Non-pigmented ciliary epithelial cell (primary cell): ENCODE measurements at regions not wholly inside any gene's neighbourhood (a gene's known extent, or its start where the extent isn't known, plus 50 kb on each side); places are given as distances from the start of the nearest gene placed in this dataset.
A peak's percentile ranks its signal among the peaks of the same experiment; 100 is the strongest.

Experiments
- DNase-seq: peaks from one replicate; pipeline ENCODE4 v3.0.0-alpha.2; 2010; ENCODE audit warnings: low read depth

DNA sequence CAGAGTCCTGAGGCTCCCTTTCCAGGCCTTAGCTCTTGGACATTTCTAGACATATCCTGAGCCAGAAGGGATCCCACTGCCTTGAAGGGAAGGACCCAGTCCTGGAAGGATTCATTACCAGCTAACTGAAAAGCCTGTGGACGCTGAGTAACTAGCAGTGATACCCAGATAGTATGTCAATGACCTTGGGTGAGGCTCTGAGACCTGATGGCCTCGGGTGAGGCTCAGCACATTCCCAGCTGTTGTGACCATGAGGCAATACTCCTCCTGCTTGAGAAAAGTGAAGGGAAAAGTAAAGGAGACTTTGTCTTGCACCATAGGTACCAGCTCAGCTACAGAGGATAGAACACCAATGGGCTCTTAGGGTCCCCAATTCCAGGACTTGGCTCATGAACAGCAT lies 268.1 kb downstream of the DKK2 start:
- no peak for DNase-seq

DNA sequence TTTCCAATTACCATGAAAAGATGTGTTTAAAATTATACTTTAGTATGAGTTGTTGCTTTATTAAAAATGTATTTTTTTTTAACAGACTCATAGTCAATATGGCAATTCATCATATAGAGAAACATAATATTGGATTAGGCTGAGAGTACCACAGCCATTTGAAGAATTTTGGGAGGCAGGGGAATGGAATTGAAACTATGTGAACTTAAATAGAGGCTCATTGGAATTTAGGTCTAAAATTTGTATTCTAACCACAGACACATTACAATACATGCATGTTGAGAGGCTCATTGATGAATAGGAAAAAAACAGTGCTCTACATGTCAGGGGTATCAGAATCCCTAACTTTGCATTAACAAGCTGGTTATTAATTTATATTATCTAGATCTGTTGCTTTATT lies 269.6 kb downstream of the DKK2 start:
- DNase-seq, result peak; percentile 38

DNA sequence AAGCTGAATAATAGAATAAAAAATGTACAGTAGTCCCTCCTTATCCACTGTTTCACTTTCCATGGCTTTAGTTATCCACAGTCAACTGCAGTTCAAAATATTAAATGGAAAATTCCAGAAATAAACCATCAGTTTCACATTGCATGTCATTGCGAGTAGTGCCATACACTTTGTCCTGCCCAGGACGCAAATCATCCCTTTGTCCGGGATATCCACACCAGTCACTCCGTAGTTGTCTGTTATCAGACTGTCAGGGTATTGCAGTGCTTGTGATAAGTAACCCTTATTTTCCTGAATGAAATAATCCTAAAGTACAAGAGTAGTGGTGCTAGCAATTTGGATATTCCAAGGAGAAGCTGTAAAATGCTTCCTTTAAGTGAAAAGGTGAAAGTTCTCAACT lies 271.3 kb downstream of the DKK2 start:
- DNase-seq, result no peak

DNA sequence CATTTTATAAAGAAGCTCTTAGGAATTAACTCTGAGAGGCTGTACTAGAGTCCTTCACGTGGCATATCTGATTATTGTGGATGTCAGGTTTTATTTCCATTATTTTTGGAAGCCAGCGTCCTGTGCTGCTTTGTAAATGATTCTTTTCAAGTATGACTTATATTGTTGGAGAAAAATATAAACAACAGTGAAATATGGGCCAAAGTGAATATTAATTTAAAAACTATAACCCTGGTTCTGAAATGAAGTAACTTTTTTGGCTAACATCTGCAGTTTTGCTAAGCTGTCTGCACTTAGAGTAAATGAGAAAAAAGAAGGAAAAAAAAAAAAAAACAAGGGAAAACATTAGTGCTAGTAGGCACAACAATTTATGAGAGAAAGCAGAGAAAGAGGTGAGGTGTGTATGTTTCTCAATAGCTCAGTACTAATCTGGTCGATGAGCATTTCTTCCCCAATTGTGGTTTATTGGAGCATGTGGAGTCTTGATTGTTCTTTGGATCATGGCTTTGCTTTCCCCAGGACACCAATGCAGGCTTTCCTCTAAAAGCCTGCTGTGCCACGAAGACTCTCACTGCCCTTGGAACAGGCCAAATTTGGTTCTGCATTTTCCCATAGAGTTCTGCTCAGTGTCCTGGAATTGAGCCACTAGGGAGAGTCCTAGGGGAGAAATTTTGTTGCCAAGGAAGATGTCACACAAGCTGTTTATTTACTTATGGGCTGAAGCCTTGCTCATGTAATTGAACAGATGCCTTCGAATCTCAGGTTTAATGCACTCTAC lies 273.3 kb downstream of the DKK2 start:
- DNase-seq, result no peak

DNA sequence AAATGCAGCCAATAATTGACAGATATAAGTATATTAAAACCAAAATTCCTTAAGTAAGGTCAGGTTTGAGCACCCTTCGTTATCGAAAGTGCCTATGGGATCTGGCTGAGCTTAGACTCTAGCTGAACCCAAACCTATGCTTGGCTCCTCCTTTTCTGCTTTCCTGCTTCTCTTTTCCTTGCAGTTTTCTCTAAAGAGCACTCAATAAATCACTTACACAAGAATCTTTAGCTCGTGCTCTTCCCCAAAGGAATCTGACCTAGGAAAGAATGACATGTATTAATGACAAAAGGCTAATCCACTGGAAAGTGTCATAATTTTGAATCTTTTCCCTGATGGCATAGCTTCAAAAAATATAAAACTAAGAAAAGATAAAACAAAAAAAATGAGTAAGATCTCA lies 282.7 kb downstream of the DKK2 start:
- DNase-seq, result no peak

DNA sequence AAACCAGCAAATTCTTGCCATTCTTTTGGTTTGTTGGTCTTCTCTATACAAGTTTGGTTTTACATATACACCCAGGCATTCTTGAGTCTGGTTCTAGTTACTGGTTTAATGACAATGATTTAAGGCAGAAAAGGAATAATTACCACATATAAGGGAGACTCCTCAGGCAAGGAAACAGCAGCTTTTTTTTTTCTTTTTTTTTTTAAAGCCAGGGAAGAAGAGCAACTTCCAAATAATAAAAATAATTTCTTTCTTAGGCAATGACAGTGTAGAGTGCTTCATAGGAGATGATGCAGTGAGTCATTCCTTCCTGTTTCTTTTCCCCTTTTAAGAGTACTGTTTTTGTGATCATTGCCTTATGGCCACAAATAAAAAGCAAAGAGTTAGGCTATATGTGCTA lies 289.7 kb downstream of the DKK2 start:
- DNase-seq, result peak; percentile 18

DNA sequence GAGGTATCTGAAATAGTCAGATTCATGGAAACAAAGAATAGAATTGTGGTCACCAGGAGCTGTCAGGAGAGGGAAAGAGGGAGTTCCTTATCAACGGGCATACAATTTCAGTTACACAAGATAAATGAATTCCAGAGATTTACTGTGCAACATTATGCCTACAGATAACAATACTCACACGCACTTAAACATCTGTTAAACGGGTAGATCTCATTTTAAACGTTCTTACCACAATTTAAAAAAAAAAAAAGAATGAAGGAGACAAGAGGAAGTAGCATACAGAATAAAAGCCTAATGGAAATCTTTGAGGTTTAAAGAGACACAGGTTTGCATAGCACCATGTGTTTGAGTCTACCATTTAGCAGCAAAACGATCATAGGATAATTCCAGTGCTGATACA lies 298.0 kb downstream of the DKK2 start:
- DNase-seq, result no peak

DNA sequence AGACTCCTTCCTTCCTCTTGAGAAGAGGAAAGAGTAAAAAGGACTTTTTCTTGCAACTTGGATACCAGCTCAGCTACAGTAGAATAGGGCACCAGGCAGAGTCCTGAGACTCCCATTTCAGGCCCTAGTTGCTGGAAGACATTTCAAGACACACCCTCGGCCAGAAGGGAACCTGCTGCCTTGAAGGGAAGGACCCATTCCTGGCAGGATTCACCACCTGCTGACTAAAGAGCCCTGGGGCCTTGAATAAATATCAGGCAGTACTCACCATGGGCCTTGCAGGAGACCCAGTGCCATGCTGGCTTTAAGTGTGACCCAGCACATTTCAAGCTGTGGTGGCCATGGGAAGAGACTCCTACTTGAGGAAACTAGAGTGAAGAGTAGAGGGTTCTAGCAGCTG lies 317.6 kb downstream of the DKK2 start:
- no peak for DNase-seq

DNA sequence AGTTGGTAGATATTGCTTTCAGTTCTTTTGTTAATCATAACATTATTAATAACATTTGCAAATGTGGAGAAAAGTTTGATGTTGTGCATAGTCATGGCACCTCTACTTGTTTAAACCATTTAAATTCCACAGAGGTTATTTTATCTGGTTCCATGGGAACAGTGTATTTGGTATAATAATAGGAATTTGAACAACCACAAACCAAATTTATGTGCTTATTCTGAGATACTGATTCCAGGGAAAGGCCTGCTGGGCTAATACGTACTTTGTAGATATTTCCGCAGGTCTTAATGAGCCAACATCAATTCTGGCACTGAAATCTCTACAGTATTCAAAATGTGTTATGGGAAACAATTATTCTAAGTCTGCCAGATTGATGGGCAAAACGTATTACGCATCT lies 319.0 kb downstream of the DKK2 start:
- no peak for DNase-seq

DNA sequence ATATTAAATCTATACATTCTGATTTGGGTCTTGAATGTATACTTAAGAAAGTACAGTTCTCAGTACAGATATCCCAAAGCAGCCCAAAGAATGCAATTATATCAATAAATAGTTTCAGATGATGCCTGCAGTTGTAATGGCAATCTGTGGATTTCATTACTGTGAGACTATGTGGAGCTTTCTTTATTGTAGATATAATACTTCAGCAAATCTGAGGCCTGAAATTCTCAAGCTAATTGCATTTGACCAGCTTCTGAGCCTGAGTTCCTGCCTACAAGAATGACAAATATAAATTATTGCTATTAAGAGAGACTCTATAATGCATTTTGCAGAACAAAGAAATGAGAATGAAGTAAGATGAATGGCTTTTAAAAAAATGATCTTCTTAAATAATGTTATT lies 320.3 kb downstream of the DKK2 start:
- DNase-seq, result no peak

DNA sequence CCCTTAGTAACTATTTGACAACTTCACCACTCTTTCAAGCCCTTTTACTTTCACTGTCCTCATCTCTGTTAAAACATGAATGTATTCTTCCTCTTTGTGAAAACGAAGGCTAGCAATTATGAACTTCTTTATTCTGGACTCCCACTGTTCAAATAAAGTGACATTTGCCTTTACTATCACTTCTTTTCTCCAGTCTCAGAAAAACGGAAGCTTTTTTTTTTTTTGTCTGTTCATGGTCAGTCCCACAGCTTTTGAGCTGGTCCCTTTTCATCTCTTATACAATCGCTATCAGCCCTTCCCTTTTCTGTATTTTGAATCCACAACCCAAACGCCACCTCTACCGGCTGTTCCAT lies 327.7 kb downstream of the DKK2 start:
- no peak for DNase-seq

DNA sequence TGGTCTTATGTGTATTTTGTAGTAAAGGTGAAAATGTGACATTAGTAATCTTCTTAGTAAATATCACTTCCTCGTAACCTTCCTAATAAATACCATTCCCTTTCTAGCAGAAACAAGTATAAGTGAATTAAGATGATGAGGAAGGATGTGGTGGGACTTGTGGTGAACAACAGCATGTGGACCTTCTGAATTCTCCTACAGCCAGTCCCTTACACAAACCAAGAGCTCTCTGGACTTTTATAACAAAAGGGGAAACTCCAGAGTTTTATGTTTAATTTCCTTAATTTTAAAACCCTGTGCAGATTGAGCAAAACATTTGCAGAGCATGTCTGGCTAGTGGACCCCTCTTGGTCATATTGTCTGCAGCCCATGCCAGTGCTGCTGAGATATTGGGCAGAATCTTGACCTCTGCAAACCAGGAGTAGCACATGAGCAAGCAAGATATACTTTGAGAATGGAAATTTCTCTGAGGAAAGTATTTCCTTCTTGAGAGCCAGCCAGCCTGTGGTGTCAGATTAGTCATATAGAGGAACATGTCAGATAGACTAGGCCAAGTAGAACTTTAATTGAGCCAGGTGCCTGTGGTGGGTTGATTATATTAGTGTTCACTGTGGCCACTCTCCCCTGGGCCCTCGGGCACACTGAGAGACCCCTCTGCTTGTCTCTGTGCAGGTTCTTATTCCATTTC lies 328.2 kb downstream of the DKK2 start:
- DNase-seq, result no peak

DNA sequence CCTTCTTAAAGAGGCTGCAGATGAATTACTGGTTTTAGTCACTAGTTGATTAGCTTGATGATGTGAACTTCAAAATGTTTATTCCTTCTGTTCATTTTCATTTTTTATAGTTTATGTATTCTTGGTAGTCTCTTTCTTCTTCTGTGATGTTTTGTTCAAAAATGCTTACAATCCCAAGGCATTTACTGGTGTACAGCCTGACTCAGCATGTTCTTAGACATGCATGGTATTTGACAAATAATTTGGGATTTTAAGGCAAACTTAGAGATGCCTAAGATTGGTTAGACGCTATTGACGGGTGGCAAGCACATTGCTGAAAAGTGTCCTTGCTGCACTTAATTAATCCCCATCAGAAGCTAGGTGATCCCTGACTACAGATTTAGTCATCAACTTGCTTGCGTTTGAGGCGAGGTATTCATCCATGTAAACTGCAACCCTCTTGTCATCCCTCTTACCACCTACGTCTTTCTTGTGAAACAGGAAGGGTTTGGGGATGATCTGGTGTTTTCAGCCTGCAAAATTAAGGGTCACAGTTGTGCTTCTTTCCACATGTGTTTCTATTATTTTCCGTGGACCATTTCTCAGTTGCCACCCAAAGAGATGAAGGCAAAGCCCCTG lies 331.8 kb downstream of the DKK2 start:
- no peak for DNase-seq

DNA sequence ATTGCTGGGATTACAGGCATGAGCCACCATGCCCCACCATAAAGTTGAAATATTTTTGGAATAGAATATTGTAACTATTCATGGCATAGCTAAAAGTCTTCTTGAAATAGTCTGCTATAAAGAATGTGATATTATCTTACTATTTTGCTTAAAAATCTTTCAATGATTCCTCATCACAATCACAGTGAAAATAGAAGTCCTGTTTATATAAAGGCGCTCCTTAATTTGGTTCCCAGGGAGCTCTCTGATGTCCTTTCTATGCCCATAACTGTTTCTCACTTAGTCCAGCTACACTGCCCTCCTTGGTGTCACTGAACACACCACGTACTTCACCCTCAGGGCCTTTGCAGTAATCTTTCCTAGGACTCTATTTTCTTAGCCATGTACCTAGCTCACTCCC lies 331.7 kb upstream of the GIMD1 start:
- DNase-seq, result no peak

DNA sequence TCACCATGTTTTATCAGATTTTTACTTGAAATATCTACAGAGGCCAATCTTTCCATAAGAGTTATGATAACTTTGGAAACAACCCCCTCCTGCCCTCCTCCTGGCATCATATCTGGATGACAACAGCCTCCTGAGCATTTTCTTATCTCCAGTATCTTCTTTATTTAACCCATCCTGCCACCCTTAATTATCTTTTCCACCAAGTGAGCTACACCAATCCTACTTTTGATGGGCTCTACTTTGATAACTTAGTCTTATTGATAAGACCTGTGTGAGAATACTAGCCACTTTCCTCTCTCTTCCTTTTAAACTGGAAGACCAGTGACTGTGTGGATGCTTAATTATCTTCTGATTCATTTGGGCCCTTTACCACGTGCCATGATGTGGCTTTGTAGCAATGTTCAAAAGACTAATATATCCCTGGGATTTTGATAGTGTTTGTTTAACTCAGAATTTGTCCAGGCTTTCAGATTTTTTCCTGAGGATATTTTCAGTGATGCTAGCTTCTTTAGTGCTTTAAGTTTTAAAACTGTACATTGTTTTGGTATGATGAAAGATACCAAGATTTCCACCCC lies 330.1 kb upstream of the GIMD1 start:
- DNase-seq, result no peak

DNA sequence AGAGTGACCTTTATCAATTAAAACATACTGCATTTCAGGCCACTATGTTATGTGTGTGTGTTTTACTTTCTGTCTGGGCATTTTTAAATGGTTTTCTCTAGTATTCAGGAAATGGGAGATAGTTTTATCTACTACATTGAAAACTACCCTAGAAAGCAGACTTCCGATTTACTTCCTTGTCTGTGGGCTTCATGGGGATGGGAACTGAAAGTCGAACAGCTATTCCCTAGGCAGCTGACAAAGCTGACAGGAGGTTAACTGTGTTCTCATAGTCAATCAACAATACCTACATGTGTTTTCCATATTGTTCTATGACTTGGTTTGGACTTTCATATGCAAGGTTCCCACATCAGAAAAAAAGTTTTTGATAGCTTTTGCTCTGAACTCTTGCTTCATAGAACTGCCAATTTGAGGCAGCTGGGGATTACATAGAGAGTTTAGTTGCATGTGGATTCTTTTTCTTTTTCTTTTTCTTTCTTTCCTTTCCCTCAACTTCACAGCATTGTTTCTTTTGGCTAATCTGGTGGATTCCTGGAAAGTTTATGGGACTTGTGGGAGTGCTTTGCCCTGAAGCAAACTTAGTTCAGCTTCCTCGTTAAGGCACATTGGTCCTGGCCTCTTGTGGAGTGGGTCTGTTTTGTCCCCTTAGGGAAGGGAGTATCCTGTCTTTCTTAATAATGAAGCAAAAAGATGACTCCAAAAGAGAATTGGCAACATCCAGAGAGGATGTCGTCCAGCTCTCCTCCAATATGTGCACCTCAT lies 327.1 kb upstream of the GIMD1 start:
- DNase-seq, result no peak

DNA sequence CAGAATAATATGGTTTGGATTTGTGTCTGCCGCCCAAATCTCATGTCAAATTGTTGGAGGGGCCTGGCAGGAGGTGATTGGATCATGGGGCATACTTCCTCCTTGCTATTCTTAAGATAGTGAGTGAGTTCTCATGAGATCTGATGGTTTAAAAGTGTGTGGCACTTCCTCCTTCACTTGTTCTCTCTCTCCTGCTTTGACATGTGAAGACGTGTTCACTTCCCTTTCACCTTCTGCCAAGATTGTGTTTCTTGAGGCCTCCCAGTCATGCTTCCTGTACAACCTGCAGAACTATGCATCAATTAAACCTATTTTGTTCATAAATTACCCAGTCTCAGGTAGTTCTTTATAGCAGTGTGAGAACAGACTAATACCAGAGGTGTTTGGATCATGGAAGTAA lies 325.7 kb upstream of the GIMD1 start:
- DNase-seq, result no peak

DNA sequence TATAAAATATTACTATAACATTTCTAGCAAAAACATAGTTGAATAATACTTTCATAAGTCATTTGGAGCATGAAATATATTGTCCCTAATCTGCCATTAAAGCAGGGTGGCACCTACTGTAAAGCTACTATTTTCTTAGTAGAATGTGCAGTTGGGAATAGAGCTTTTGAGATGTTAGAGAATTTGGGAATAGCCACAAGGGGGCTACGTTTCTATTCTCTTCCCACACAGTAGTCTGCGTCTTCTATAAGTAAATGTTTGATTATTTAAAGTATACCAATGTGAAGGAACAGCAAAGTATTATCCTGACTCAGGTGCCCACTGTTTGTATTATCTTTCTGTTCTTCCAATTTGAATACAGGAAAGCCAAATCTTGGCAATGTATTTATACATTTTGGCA lies 323.2 kb upstream of the GIMD1 start:
- no peak for DNase-seq

DNA sequence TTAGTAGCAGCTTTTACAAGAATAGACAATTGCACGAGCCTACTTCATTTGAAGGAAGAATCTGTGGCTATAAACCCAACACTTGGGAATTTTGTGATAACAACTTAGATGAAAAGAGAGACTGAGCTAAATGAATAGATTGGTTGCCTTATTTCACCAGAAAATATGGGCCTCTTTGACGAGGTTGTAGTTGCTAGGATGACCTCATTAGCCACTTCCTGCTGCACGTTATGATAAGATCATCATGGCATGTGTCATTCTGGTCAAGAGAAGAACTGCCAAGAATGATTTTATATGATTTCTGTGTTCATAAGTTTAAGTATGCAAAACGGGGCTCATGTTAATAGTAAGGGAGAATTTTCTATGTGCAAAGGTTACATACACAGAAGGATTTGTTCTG lies 321.9 kb upstream of the GIMD1 start:
- DNase-seq, result no peak

DNA sequence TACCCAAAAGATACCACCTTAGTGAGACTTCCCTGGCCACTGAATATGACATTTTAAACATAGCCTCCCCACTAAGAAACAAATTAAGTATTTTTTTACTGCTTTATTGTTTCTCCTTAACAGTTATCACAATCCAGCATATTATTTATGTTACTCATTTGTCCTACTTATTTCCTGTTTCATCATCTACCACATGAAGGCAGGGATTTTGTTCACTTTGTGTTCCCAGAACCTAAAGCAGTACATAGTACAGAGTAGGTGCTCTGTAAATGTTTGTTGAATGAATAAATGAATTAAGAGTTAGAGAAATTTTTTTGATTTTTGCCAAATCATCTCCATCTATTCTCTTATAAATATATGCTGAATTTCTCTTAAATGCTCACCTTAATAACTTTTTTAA lies 318.4 kb upstream of the GIMD1 start:
- DNase-seq, result no peak

DNA sequence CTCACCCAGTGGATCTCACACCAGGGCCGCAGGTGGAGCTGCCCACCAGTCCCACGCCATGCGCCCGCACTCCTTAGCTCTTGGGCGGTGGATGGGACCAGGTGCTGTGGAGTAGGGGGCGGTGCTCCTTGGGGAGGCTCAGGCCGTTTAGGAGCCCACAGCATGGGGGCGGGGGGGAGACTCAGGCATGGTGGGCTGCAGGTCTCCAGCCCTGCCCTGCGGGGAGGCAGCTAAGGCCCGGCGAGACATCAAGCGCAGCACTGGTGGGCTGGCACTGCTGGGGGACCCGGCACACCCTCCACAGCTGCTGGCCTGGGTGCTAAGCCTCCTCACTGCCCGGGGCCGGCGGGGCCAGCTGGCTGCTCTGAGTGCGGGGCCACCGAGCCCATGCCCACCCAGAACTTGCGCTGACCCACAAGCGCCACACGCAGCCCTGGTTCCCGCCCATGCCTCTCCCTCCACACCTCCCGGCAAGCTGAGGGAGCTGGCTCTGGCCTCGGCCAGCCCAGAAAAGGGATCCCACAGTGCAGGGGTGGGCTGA lies 312.9 kb upstream of the GIMD1 start:
- no peak for DNase-seq

DNA sequence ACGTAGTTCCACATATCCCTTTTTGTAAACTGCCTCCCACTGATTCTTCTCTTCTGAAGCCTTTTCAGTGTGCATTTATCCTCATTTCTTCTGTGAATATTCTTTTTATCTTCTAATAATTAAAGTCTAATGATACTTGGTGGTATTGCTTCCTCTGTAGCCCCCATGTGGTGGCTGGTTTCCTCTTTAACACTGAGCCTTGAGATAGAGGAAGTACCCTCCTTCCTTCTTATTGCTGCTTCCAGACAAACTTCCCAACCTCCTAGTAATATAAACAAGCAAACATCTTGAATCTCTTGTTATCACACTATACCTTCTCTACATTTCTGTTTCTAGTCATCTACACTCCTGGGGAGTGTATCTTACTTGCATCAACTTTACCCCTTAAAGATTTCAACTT lies 310.5 kb upstream of the GIMD1 start:
- no peak for DNase-seq
